NCI-H2029 (cell line): ENCODE measurements at regions not wholly inside any gene's neighbourhood (a gene's known extent, or its start where the extent isn't known, plus 50 kb on each side); places are given as distances from the start of the nearest gene placed in this dataset.
"Not testable (repeated sequence)": the region's sequence is repeated elsewhere in the genome, so short reads cannot be mapped to it uniquely, and the experiment has no call there.

Source experiments
- DNase-seq: peaks from one replicate; lab custom pipeline; 2025; lab: John Stamatoyannopoulos, UW

DNA sequence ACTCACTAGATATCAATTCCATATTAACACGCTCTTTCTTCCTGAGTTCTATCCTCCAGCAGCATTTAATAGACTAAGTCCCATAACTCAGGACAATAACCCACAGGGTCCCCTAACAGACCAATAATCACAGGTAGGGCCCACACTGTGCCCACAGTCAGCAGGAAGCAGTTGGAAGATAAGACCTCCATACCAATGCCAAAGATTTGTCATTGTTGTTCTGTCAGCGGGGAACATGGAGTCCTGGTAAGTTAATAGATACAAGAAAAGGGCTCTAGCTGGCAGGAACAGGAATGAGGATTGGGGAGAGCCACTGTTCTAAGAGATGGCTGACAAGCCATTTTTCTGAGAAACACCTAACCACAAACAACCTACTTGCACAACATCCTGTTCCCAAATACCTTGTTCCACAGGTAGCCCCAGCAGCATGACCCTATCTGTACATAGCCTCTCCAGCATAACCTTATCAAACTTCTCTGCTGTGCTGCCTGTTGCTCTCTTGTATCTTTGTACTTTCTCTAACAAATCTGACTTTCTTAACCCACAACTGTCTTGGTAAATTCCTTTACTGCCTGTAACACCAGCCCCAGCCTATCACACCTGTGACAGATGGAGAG is 142.0 kb upstream of the KCNJ15 start:
- no peak for DNase-seq

DNA sequence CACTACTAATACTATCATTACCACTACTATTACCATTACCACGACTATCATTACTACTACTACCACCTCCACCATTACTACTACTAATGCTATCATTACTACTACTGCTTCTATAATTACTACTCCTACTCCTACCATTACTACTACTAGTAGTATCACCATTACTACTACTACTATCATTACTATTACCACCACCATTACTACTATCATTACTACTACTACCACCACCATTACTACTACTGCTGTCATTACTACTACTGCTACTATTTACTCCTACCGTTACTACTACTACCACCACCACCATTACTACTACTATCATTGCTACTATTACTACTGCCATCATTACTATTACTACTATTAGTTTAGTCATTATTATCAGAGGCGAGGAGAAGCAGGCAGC is 140.9 kb upstream of the KCNJ15 start:
- DNase-seq = no peak

DNA sequence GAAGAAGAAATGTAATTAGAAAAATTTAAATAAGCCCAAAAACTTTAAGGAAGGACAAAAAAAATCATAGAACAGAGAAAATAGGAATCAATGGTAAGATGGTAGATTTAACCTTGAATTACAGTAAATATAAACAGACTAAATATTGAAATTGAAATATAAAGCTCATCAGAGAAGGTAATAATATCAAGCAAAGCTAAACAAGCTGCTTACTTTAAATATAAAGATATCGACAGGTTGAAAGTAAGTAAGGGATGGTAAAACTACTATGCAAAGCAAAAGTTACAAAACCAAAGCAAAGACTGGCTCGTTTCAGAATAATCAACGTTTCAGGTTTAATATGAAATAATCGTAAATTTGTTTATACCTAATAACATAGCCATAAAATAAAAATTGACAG is 137.0 kb upstream of the KCNJ15 start:
- DNase-seq = no peak

DNA sequence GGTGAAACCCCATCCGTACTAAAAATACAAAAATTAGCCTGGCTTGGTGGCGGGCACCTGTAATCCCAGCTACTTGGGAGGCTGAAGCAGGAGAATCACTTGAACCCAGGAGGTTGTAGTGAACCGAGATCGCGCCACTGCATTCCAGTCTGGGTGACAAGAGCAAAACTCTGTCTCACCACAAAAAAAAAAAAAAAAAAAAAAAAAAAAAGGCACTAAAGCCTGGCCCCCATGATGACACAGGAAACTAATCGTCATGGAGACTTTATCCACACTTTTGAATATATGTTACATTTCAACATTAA is 136.2 kb upstream of the KCNJ15 start:
- not testable (repeated sequence) for DNase-seq

DNA sequence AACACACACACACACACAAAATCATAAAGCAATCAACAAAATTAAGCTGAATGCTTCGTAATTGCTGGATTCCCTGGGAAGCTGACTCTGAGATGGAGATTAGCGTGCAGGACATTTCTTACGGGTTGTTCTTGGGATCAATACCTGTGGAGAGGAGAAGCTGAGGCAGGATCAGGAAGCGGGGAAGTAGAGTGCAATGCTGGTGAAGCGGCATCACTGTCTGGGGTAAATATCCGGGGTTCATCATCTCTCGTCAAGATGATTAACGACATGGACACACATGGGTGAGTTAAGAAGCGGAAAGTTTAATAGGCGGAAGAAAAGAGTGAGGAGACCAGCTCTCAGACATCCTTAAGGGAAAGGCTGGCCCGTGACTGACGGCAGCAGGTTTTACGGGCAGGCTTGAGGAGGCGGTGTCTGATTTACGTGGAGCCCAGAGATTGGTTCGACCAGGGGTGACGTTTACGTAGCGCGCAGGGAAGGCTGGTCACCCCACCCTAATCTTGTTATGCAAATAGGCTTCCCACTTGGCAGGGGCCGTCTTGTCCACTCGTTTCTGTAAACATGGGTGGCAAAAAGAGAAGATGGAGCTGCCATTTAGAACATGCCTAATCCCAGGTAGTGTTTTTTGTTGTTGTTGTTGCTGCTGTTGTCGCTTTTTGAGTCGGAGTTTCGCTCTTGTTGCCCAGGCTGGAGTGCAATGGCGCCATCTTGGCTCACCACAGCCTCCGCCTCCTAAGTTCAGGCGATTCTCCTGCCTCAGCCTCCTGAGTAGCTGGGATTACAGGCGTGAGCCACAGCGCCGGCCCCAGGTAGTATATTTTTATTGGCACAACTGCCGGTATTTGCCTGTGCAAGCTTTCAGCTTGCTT is 135.6 kb upstream of the KCNJ15 start:
- no peak for DNase-seq

DNA sequence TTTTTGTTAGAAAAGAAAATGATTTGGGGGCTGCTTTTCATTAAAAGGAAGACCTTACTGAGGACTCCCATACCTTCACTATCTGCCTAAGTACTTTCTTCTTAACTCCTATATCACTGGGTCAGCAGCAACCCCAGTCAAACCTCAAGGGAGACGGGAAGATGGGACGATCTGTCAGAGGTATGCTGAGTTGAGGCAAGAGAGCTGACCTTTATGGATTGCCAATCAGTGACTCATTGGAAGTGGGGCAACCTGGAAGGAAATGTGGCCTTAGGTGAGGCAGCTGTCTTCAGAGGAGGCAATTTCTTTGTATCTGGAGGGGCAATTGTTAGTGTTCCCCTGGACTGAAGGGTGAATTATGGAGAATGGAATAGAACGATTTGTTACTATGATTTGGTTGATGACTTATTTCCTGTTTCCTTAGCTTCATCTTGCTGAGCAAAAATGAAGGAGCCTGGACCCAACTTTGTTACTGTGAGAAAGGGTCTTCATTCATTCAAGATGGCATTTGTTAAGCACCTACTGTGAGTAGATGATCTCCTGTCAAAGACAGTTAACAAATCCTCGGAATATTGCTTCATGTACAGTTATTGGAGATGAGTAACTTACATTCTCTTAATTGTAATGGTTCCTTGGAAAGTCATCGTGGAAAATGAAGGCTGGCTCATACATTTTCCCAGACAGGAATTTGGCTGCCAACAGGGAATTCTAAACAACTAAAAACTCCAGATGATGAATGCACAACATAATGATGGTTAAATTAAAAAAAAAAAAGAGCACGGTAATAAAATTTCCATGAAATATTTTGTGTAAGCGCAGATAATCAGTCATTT is 134.7 kb upstream of the KCNJ15 start:
- DNase-seq = no peak

DNA sequence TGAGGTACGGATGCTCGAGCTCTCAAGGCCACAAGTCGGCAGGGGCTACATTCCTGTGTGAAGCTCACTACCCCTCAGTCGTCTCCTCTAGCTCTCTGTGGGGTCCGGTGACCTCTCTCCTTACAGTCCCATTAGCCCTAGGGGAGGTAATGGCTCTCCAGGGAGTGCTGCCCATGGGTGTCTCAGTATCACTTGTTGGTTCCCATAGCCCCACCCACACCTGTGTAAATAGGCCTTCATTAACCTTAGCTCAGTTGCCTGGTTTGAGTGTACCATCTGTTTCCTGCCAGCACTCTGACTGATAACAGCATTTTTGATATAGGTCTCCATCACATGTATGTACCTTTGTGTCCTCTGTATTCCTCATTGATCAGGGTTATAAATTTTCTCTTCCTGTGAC is 133.2 kb upstream of the KCNJ15 start:
- DNase-seq = peak; percentile 57

DNA sequence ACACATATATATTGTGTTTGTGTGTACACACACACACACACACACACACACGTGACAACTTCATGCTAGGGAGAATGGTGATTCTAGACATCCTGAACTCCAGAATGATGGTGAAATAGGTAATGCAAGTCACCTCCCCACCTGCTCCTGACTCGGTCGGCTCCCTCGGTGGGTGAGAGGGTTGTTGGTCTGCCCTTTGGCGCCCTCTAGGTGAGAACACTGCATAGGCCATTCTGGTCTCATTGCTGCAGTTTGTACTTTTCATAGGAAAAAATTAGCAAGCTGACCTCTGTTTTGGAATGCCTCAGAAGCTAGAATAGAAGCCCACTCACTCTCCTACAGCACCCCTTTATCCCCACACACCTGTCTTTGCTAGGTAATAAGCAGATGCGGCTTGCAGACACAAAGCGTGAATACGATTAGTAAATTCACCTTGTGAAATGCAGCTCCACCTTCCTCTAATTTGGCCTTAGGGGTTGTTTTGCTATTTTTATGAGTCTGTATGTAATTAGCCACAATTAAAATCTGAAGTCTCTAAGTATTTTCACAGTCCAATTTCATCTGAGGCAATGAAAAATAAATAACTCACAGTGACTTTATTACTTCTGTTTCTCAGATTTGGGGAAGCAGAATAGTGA is 130.0 kb upstream of the KCNJ15 start:
- peak; percentile 75 for DNase-seq

DNA sequence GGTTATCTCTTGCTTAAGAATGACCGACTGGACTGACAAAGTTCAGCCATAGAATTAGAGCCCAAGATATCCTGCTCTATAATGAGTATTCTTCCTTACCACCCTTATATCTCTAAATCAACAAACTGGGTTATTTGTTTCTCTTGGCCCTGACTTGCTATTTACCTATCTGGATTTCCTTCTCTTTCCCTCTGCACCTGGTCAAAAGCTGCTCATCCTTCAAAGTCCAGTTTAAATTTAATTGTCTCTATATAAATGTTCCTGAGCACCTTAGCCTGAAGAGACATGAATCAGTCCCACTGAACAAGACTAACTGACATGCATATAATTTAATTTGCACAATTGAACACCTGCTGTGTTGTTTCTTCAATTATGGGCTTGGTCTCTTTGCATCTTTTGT is 127.1 kb upstream of the KCNJ15 start:
- DNase-seq = peak; percentile 38

DNA sequence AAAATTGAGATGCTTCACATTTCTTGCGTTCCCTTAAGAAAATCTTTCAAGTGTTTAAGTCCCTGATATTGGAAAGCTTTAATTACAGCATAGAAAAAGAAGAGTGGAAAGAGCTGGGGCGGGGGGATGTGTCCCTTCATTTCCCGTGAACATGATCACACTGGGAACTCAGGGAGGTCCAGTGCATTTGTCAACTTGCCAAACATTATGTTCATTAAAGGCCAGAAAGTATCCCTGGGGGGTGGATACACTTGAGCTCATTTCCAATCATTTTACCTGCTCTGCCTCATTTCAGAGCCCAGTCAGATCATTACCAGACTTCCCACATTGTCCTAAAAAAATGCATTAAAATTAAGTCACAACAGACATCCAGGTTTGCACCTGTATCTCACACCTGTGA is 123.6 kb upstream of the KCNJ15 start:
- no peak for DNase-seq

DNA sequence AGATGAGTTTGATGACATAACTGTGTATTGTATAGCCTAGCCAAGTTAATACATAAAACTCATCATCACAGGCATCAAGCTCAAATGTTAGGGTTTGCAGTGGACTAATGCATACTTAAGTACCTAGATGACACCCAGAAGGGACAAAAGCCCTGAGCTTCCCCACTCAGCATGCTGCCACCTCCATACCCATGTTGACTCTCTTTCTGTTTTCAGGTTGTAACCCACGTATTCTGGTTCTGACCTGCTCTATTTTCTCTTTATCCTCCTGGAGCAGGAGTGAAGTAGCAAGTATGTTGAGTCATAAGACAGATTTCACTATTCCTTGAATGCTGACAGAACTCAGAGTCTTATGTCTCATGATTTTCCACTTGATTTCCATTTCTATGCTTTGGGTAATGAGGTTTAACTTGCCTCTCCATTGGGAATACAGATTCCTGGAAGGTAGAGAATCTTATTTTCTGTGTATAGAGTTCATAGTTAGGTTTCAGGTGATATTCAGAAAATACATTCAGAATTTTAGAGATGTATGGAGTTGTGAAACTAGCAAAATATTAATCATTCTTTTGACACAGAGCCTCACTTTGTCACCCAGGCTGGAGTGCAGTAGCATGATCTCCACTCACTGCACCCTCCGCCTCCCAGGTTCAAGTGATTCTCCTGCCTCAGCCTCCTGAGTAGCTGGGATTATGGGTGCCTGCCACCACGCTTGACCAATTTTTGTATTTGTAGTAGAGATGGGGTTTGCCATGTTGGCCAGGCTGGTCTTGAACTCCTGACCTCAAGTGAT is 122.5 kb upstream of the KCNJ15 start:
- DNase-seq = no peak

DNA sequence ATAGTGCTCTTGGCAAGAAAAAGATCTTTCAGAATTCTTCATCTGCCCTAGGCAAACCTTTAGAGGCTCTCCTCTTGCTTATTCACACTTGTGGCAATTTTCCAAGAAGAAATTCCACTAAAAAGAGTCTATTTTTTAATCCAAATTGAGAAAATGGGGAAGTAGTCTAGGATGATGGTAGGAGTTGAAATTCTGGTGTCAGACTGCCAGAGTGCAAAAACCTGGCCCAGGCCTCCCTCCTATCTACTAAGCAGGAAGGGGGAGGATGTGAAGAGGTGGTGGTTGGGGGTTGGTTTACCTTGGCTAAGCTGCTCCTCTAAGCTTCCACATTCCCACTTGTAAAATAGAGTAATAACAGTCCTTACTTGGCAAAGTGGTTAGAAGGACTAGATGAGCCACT is 120.6 kb upstream of the KCNJ15 start:
- DNase-seq = peak; percentile 57

DNA sequence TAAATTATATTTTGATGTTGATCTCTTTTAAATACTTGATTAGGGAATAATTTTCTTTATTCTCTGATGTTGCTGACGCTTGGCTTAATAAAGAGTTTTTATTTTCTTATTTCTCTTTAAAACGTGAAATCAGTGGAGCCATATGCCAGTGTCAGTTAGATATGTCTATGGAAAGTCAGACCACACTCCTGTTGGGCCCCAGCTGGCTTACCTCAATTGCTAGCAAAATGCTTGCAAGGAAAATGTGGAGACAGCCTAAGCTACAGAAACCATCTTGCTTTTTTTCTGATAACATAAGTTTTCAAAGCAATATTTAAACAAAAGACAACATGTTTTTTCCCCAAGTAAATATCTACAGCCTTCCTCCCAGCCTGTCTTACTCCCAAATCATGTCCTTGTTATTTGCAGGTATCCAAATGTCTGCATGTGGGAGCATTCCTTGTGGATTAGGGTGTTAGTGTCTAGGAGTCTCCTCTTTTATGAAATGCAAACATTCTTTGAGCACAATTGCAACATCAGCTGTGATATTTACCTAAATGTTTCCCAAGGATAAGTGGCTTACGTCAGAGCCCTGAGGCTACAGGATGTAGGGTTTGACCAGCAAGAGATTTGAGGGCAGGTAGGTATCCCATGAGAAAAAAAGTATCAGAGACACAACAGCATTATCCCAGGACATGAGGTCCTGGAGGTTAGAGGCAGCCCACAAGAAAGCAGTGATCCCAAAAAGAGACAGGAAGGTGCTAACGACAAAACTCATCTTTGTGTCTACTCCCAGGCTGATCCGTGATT is 117.2 kb upstream of the KCNJ15 start:
- peak; percentile 90 for DNase-seq

DNA sequence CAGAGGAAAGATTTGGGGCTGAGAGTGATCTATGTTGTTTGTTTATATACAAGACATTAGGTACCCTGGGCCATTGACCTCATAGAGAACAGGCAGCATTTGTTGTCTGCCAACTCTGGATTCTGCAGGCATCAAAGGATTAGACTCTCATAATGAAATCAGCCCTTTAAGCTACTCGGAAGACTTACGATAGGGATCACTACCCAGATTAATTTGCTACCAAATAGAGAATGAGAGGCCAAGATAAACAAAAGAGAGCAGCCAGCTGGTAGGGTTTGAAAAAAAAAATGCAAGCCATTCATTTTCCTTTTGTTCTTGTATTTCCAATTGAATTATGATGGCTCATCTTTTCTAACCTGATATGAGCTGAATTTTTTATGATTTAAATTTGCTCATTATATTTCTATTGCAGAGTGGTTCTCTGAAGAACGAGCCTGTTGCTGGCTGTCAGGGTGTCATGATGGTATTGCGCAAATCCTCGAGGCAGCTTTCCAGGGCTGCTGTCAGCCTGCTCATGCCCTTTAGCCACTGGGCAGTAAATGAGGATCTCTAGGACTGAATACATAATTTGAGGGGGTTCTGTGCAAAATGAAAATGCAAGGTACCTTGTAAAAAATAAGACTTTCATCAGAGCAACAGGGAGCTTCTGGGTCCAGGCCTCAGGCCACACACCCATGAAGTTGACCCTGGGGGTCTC is 116.4 kb upstream of the KCNJ15 start:
- peak; percentile 87 for DNase-seq

DNA sequence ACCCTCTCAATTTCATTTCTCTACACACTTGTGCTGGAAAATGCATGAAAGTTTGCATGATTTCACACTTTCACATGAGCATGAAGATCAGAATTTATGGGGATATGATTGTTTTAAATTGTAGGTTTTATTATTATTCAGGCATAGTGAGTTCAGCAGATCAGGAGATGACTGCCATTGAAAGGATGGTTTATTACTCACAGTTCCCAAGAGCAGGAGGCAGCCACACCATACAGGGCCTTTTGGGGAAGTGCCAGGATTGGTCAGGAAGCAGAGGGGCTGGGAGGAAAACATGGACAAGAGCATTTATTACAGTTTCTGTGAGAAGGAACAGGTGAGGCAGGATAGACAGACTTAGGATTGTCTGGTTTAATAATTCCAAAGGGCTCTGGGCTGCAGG is 114.6 kb upstream of the KCNJ15 start:
- DNase-seq = no peak

DNA sequence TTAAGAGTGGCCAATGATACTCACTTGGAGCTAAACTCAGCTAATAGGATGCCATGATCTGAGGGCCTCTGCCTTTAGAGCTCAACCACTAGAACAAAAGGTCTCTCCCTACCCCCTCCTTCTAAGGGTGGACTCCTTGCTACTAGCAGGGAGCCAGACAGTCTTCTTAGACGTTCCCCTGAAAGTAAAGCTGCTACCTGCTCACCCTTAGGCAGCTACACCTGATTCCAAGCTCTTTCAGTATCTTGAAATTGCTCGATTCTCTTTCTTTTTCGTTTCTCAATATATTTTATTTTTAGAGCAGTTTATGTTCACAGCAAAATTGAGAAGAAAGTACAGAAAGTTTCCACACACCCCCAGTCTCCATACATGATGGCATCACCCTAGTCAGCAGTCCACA is 112.6 kb upstream of the KCNJ15 start:
- DNase-seq = no peak

DNA sequence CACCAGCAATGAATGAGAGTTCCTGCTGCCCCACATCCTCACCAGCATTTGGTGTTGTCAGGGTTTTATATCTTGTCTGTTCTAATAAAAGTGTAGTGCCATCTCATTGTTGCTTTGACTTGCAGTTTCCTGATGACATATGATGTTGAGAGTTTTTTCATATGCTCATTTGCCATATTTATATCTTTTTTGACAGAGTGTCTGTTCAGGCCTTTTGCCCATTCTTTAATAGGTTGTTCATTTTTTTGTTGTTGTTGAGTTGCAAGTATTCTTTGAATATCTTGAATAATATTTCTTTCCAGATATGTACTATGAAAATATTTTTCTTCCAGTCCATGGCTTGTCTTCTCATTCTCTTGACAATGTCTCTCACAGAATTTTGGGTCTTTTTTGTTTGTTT is 111.7 kb upstream of the KCNJ15 start:
- DNase-seq = no peak

DNA sequence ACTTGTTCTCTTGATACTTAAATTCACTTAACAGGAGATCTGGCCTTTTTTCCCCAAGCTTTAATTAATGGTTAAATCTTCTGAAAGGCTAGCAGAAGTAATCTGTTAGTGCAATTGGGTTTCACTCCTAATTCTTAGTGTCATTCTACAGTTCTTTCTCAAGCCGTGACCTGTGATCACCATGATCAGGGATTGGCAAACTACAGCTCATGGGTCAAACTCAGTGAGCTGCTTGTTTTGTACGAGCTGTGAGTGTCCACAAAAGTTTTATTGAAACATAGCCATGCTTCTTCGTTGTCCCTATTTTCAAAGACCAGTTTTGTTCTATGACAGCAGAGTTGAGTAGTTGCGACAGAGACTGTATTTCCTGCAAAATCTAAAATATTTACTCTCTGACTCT is 109.4 kb upstream of the KCNJ15 start:
- DNase-seq = no peak

DNA sequence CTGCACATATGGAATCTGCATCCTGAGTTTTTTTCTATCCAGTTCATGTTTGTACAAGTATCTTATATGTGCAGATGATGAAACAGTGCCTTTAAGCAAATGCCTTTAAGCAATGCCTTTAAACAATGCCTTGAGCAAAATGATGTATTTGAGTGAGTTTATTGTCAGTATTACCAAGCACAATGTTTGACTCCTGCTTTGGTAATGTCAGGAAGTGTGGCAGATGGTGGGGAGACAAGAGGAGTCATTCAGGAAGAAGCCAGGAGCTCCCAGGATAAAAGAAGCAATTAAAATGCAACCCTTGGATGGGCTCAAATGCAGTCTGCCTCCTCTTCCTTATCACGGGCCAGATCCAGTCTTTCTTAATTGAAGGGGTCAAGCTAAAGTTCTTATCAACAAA is 108.7 kb upstream of the KCNJ15 start:
- DNase-seq = no peak

DNA sequence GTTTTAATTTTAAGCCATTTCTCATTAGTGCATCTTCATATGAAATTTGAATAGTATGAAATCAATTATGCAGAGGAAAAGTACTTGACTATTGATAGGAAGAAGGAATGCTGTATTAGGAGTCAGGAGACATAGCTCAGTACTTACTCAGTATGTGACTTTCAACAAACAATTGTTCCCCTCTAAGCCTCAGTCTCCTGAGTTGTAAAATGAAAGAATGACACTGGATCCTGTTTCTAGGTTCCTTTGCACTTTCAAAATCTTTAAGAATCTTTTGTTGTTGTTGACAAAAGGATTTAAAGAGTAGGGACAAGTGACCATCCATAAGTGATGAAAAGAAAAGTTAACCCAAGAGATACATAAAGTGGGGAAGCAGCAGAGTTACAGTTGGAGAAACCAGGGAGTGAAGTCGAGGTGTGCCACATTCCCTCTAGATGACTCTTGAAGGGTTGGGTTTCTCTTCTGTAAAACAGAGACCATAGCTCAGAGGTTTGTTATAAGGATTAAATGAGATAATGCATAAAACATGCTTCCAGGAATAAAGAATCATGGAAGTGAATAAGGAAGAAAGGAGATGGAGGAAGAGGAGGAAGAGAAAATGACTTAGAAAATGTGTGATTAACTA is 105.7 kb upstream of the KCNJ15 start:
- no peak for DNase-seq
